Neuron (in vitro differentiated cells): ENCODE measurements at regions not wholly inside any gene's neighbourhood (a gene's known extent, or its start where the extent isn't known, plus 50 kb on each side); places are given as distances from the start of the nearest gene placed in this dataset.
"Not testable (repeated sequence)": the region's sequence is repeated elsewhere in the genome, so short reads cannot be mapped to it uniquely, and the experiment has no call there.

ENCODE experiments used
- H2AFZ ChIP-seq: one replicate; pipeline ENCODE4 v1.6.1; 2013; ENCODE audit warnings: low read depth, mild to moderate bottlenecking, inconsistent platforms, low read length, moderate library complexity
- H3K27me3 ChIP-seq: one replicate; pipeline ENCODE4 v1.6.1; 2013; ENCODE audit warnings: low read length; ENCODE audit not compliant: insufficient read depth
- H3K36me3 ChIP-seq: one replicate; pipeline ENCODE4 v1.6.1; 2013; ENCODE audit warnings: low read length; ENCODE audit not compliant: insufficient read depth
- H3K4me1 ChIP-seq: one replicate; pipeline ENCODE4 v1.6.1; 2013; ENCODE audit warnings: low read length; ENCODE audit not compliant: insufficient read depth
- H3K4me3 ChIP-seq: 2 replicates; pipeline ENCODE4 v1.5.1; 2013; ENCODE audit warnings: mild to moderate bottlenecking, low read length, moderate library complexity
- H3K9me3 ChIP-seq: one replicate; pipeline ENCODE4 v1.6.1; 2013; ENCODE audit warnings: low read length

- H3K36me3 ChIP-seq, H3K27me3 ChIP-seq, H3K9me3 ChIP-seq, H3K4me3 ChIP-seq, H2AFZ ChIP-seq, H3K4me1 ChIP-seq: not testable (repeated sequence)
These were observed 112.4 kb upstream of the ZNF184 start for GRCh38 chr6:27585316-27585715.

- H3K4me1 ChIP-seq: no peaks in the 10 kb centered on the region
- H3K27me3 ChIP-seq: peaks cover 2% of the 10 kb centered on the region
- H3K36me3 ChIP-seq: no peaks in the 10 kb centered on the region
- no peaks in the 10 kb centered on the region for H3K9me3 ChIP-seq
- H3K4me3 ChIP-seq: no peak overlapping the region
- H2AFZ ChIP-seq: no peak overlapping the region
These were observed 111.4 kb upstream of the ZNF184 start for GRCh38 chr6:27584326-27584725.

GRCh38 chr6:27582928-27583725 lies 110.2 kb upstream of the ZNF184 start:
- Histone ChIP-seq H3K9me3 (no peaks in the 10 kb centered on the region), H3K27me3 (peaks cover 2% of the 10 kb centered on the region), H3K36me3 (no peaks in the 10 kb centered on the region), H2AFZ (no peak overlapping the region), H3K4me1 (no peaks in the 10 kb centered on the region), H3K4me3 (peak overlapping the region; percentile 15)

- H2AFZ ChIP-seq: no peak overlapping the region
- H3K27me3 ChIP-seq: no peaks in the 10 kb centered on the region
- H3K4me3 ChIP-seq: no peak overlapping the region
- H3K9me3 ChIP-seq: no peaks in the 10 kb centered on the region
- H3K4me1 ChIP-seq: no peaks in the 10 kb centered on the region
- no peaks in the 10 kb centered on the region for H3K36me3 ChIP-seq
These were observed 107.1 kb upstream of the ZNF184 start for GRCh38 chr6:27579973-27580372.

- Histone ChIP-seq H3K36me3 (no peaks in the 10 kb centered on the region), H3K9me3 (no peaks in the 10 kb centered on the region), H3K4me3 (no peak overlapping the region), H2AFZ (no peak overlapping the region), H3K27me3 (peaks cover 5% of the 10 kb centered on the region), H3K4me1 (no peaks in the 10 kb centered on the region)
These were observed 105.0 kb upstream of the ZNF184 start for GRCh38 chr6:27577922-27578321.

- no peak overlapping the region for H2AFZ ChIP-seq
These were observed 102.9 kb upstream of the ZNF184 start for GRCh38 chr6:27575594-27576361.

GRCh38 chr6:27568226-27568897 lies 95.5 kb upstream of the ZNF184 start:
- no peak overlapping the region for H3K4me3 ChIP-seq
- H3K9me3 ChIP-seq: no peaks in the 10 kb centered on the region
- no peaks in the 10 kb centered on the region for H3K4me1 ChIP-seq
- H2AFZ ChIP-seq: no peak overlapping the region
- H3K36me3 ChIP-seq: no peaks in the 10 kb centered on the region
- peaks cover 13% of the 10 kb centered on the region for H3K27me3 ChIP-seq

More at GRCh38 chr6:27575594-27576361, 102.9 kb upstream of the ZNF184 start:
- H3K4me3 ChIP-seq: no peak overlapping the region
- no peaks in the 10 kb centered on the region for H3K9me3 ChIP-seq
- H3K36me3 ChIP-seq: no peaks in the 10 kb centered on the region
- H3K27me3 ChIP-seq: peaks cover 5% of the 10 kb centered on the region
- H3K4me1 ChIP-seq: no peaks in the 10 kb centered on the region

- Histone ChIP-seq H3K9me3 (no peaks in the 10 kb centered on the region), H3K4me3 (no peak overlapping the region), H3K4me1 (no peaks in the 10 kb centered on the region), H3K27me3 (peaks cover 13% of the 10 kb centered on the region), H3K36me3 (no peaks in the 10 kb centered on the region), H2AFZ (no peak overlapping the region)
These were observed 93.2 kb upstream of the ZNF184 start for GRCh38 chr6:27565839-27566779.

- H3K36me3 ChIP-seq: no peaks in the 10 kb centered on the region
- no peak overlapping the region for H2AFZ ChIP-seq
- peaks cover 40% of the 10 kb centered on the region for H3K27me3 ChIP-seq
- H3K4me1 ChIP-seq: no peaks in the 10 kb centered on the region
- H3K4me3 ChIP-seq: no peak overlapping the region
- no peaks in the 10 kb centered on the region for H3K9me3 ChIP-seq
These were observed 89.1 kb upstream of the ZNF184 start for GRCh38 chr6:27562027-27562410.

GRCh38 chr6:27558028-27558724 lies 85.3 kb upstream of the ZNF184 start:
- Histone ChIP-seq H3K4me1 (no peaks in the 10 kb centered on the region), H3K4me3 (no peak overlapping the region), H3K9me3 (peaks cover 4% of the 10 kb centered on the region), H3K36me3 (no peaks in the 10 kb centered on the region), H3K27me3 (peaks cover 37% of the 10 kb centered on the region), H2AFZ (no peak overlapping the region)

- Histone ChIP-seq H3K4me3 (no peak overlapping the region), H3K27me3 (peaks cover 42% of the 10 kb centered on the region), H3K9me3 (peaks cover 5% of the 10 kb centered on the region), H3K36me3 (no peaks in the 10 kb centered on the region), H3K4me1 (no peaks in the 10 kb centered on the region), H2AFZ (no peak overlapping the region)
These were observed 83.5 kb upstream of the ZNF184 start for GRCh38 chr6:27556406-27556805.
